Progenitor cell of endocrine pancreas (in vitro differentiated cells): ENCODE measurements at regions not wholly inside any gene's neighbourhood (a gene's known extent, or its start where the extent isn't known, plus 50 kb on each side); places are given as distances from the start of the nearest gene placed in this dataset.

Experiments
- DNase-seq: peaks from one replicate; pipeline ENCODE4 v3.0.0; 2021; ENCODE audit warnings: low spot score; ENCODE audit not compliant: unreplicated experiment
- H3K27ac Mint-ChIP-seq: 2 replicates; pipeline ENCODE4 v1.8.0; 2021; ENCODE audit warnings: mild to moderate bottlenecking, moderate library complexity, mixed read lengths
- H3K27me3 Mint-ChIP-seq: 2 replicates; pipeline ENCODE4 v1.8.0; 2021; ENCODE audit warnings: mixed read lengths
- H3K36me3 Mint-ChIP-seq: 2 replicates; pipeline ENCODE4 v1.8.0; 2022; ENCODE audit warnings: mixed read lengths; ENCODE audit not compliant: insufficient read depth
- H3K4me1 Mint-ChIP-seq: 2 replicates; pipeline ENCODE4 v1.8.0; 2021; ENCODE audit warnings: low read depth, mixed read lengths
- H3K4me3 Mint-ChIP-seq: 2 replicates; pipeline ENCODE4 v1.8.0; 2021; ENCODE audit warnings: low read depth, mild to moderate bottlenecking, moderate library complexity, mixed read lengths
- H3K9me3 Mint-ChIP-seq: 2 replicates; pipeline ENCODE4 v1.8.0; 2021; ENCODE audit warnings: low read depth, mixed read lengths
- CTCF ChIP-seq: fragments of 200-600 bp; sonication (generic); IDR thresholded peaks from one replicate; pipeline ENCODE4 v1.5.0; 2021; ENCODE audit warnings: antibody characterized with exemption, mild to moderate bottlenecking; ENCODE audit not compliant: unreplicated experiment

GRCh38 chr18:41216341-41217003 lies 738.6 kb upstream of the PIK3C3 start:
- no peak for DNase-seq
- no peak overlapping the region for H3K27ac Mint-ChIP-seq

GRCh38 chr18:41207706-41208105 lies 747.3 kb upstream of the PIK3C3 start:
- Mint-ChIP-seq H3K27ac (no peak overlapping the region), H3K4me3 (no peak overlapping the region), H3K9me3 (no peaks in the 10 kb centered on the region), H3K4me1 (peaks cover 6% of the 10 kb centered on the region), H3K36me3 (no peaks in the 10 kb centered on the region), H3K27me3 (no peaks in the 10 kb centered on the region)
- no peak for TF ChIP-seq CTCF
- DNase-seq: no peak

More at GRCh38 chr18:41216341-41217003, 738.6 kb upstream of the PIK3C3 start:
- no peaks in the 10 kb centered on the region for H3K9me3 Mint-ChIP-seq
- H3K4me1 Mint-ChIP-seq: no peaks in the 10 kb centered on the region
- H3K27me3 Mint-ChIP-seq: no peaks in the 10 kb centered on the region
- TF ChIP-seq CTCF: no peak
- H3K4me3 Mint-ChIP-seq: no peak overlapping the region
- no peaks in the 10 kb centered on the region for H3K36me3 Mint-ChIP-seq

- Mint-ChIP-seq H3K27ac (no peak overlapping the region), H3K36me3 (no peaks in the 10 kb centered on the region), H3K9me3 (no peaks in the 10 kb centered on the region), H3K27me3 (no peaks in the 10 kb centered on the region), H3K4me3 (no peak overlapping the region), H3K4me1 (peaks cover 6% of the 10 kb centered on the region)
- no peak for DNase-seq
- TF ChIP-seq CTCF: no peak
Observed at GRCh38 chr18:41206341-41206830, 748.6 kb upstream of the PIK3C3 start.

GRCh38 chr18:41199212-41199611 lies 755.8 kb upstream of the PIK3C3 start:
- peaks cover 9% of the 10 kb centered on the region for H3K9me3 Mint-ChIP-seq
- no peaks in the 10 kb centered on the region for H3K36me3 Mint-ChIP-seq

GRCh38 chr18:41197967-41198366 lies 757.1 kb upstream of the PIK3C3 start:
- no peaks in the 10 kb centered on the region for H3K36me3 Mint-ChIP-seq
- no peaks in the 10 kb centered on the region for H3K27me3 Mint-ChIP-seq
- DNase-seq: no peak
- no peak overlapping the region for H3K27ac Mint-ChIP-seq
- no peak for TF ChIP-seq CTCF
- peaks cover 4% of the 10 kb centered on the region for H3K4me1 Mint-ChIP-seq
- H3K9me3 Mint-ChIP-seq: peaks cover 18% of the 10 kb centered on the region
- H3K4me3 Mint-ChIP-seq: no peak overlapping the region

More at GRCh38 chr18:41199212-41199611, 755.8 kb upstream of the PIK3C3 start:
- Mint-ChIP-seq H3K4me1 (peaks cover 5% of the 10 kb centered on the region), H3K4me3 (no peak overlapping the region), H3K27ac (no peak overlapping the region), H3K27me3 (no peaks in the 10 kb centered on the region)
- DNase-seq: no peak
- TF ChIP-seq CTCF: no peak
